HuH-7 (cell line): ENCODE measurements at regions not wholly inside any gene's neighbourhood (a gene's known extent, or its start where the extent isn't known, plus 50 kb on each side); places are given as distances from the start of the nearest gene placed in this dataset.

Experiments used
- DNase-seq: peaks from one replicate; pipeline ENCODE4 v3.0.0; 2011; ENCODE audit warnings: low spot score

DNA sequence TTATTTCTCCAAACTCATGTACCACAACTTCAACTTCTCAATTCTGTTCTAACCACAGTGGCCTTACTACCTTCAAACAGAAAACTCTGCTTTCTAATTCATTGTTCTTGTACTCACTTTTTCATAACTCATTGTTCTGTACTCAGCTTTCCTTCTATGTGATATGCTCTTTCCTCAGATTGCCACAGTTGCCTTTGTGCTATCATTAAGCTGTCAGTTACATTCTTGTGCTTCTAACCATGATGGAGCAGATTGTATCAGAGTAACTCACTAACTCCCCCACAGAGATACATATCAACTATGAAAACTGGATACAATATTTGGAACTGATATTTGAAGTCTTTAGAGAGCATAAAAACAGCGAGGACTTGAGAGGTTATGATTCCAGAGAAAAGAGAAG, 1213.7 kb downstream of the KCNT2 start:
- DNase-seq = no peak

DNA sequence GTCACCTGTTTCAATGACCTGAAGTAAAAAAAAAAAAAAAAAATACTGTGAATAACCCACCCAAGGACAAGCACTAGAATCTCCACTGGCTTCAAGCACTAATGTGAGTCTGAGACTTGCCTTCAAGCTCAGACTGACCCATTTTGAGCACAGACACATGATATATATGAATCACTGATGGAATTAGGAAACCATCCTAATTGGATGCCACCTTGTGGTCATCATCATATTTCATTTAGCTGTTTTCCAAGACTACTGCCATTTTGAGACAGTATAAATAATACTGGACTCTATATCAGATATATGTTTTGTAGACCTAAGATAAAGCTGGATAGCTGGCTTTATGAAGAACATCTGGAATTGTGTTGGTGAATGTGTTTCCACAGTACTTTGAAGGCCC, 1232.0 kb downstream of the KCNT2 start:
- DNase-seq = no peak

DNA sequence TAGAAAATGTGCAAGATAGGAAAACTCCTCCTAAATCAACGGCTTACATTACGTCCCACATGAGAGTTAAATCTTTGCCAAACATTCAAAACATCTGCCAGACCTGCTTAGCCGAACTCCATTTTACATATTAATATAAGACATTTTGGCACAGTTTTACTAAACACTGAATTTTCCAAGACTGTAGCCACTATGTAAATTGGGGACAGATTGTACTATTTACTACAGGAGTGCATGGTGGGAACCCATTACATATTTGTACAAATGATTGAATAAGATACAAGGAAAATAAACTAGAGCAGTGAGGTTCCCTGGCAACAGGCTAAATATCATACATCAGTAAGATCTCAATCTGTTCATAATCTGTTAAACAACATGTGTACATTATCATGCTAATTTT, 1234.4 kb downstream of the KCNT2 start:
- no peak for DNase-seq

DNA sequence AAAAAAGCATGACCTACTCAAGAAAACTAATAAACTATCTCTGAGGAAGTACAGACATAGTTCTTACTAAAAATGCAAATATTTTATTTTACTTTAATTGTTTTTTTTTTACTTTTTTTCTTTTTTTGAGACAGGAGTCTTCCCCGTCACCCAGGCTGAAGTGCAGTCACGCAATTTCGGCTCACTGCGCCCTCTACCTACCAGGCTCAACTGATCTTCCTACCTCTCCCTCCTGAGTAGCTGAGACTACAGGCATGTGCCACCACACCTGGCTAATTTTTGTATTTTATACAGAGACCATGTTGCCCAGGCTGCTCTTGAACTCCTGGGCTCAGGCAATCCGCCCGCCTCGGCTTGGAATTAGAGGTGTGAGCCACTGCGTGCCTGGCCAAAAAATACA, 1263.1 kb downstream of the KCNT2 start:
- DNase-seq = no peak

DNA sequence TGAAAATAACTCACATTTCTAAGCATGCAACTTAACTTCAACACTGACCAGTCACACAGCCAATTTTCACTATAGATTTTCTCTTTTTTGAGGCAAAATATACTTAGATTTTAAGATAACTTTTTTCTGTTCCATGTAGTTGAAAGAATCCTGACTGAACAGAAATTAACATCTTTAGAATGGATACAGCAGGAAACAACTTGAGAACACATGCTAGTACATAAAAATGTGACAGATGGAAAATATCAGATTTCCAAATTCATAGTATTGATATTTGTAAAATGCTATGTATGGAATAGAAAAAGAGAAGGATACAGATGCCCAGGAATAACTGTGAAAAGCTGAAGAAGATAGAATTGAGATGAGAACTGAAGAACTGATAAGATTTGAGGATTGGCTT, 1270.6 kb downstream of the KCNT2 start:
- no peak for DNase-seq

DNA sequence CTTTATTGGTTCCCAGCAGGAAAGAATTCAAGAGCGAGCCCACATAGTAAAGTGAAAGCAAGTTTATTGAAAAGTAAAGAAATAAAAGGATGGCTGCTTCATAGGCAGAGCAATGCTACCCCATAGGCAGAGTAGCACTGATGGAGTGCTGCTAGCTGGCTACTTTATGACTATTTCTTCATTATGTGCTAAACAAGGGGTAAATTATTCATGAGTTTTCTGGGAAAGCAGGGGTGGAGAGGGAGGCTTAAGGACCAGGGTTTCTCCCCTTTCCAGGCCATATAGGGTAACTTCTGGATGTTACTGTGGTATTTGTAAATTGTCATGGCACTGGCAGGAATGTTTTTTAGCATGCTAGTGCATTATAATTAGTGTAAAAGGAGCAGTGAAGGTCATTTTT, 1271.4 kb downstream of the KCNT2 start:
- DNase-seq = no peak

DNA sequence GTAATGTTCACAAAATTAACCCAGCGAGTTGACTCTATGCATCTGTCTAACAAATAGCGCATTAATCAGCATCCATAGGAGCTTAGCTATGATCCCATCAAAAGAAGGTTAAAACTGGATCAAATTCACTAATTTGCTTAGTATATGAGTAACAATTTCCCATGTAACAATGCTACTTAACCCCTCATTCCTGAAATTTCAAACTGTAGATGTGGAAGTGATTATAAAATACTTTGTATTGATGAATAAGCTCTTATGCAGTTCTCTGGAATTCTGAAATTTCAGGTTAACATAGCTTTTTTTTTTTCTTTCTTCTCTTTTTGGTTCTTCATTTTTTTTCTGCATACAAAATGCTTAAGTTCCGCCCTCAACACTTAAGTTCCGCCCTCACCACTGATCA, 1272.7 kb downstream of the KCNT2 start:
- no peak for DNase-seq

DNA sequence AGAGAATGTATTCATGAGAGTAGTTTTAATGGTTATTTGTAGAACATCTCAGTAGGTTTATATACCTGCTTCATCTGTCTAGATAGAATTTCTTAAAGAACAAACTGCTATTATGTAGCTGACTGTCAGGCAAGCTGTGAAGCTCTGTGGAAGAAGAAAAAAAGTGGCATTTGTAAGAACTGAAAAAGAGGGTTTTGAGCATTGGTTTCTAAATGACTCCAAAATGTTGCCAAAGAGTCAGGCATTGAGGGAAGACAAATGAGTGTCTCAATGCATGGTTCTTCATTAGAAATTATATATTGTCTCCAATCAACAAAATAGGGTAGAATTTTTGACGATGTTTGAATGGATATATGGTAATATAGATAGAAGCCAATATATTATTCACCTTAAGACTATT, 1276.1 kb downstream of the KCNT2 start:
- no peak for DNase-seq

DNA sequence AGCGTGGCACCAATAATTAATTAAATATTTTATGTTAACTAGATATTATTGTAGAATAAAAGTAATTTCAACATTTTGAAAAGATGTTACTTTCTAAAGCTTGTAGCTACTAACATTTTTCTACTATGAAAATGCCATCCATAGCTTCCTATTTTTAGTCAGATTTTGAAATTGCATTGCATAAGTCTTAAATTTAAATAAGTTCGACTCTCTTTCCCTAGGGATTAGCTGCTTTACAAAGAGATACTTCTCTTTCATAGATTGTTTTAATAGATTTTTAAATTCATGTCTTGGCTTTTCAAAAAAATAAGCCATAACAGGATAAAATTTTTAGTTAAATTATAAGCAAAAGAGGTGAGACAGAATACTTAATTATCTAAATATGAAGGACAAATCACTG, 1279.6 kb downstream of the KCNT2 start:
- DNase-seq = no peak

DNA sequence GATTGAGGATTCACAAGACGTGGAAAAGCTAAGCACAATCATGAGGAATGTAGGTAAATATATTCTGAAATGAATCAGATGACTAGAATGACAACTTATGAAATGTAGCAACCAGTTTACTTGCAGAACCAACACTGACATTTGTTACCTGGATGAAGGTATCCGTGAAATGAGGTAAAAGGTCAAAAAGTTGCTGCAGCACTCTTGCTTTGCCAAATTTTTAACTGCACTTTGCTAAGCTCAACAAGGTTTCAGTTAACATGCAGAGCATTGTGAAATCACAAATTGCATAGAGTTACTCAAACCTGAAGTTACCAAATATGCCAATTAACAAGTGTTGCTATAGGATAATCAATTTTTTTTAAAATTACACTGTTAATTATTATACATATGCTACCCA, 1280.1 kb downstream of the KCNT2 start:
- DNase-seq = no peak

DNA sequence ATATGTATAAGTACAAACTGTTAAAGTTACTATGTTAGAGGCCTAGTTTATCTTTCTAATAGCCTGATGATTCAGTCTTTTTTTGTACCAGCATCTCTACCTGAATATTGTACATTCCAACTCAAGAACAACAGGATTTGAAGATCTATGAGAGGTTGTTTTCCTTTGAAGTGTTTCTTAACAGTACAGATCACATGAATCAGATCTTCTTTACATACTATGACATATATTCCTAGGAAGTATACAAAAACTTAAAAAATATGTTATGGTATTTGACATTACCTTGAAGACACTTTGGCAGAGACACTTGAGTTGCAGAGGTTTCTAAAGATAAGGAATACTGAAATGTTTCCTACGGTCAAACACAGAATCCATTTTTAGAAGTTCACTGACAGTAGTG, 1280.9 kb downstream of the KCNT2 start:
- no peak for DNase-seq

DNA sequence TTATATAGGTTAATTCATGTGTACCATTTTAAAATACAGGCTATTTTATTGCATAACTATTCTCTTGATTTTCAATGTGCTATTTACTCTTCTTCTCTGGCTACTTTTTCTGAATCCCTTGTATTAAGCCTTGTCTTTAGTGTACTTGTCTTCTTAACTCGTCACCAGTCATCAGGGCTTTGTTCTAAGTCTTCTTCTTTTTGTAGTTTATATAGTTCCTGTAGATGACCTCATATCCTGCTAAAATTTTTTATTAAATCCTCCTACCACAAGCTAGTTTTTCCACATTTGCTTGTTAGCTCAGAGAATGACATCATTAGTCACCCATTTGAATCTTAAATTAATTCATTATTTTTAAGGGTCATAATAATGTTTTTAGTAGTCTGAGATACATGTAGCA, 1281.9 kb downstream of the KCNT2 start:
- DNase-seq = no peak

DNA sequence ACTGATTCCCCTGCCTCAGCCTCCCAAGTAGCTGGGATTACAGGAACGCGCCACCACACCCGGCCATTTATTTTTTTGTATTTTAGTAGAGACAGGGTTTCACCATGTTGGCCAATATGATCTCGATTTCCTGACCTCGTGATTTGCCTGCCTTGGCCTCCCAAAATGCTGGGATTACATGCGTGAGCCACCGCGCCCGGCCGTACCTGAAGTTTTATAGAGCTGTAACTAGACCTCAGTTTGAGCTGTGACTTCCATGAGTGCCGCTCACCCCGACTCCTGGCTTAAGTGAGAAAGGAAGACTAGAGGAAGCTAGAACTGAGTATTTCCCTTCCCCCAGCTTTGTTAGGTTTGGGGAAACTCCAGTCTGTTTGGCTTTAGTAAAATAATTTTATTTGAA, 1283.1 kb downstream of the KCNT2 start:
- DNase-seq = no peak

DNA sequence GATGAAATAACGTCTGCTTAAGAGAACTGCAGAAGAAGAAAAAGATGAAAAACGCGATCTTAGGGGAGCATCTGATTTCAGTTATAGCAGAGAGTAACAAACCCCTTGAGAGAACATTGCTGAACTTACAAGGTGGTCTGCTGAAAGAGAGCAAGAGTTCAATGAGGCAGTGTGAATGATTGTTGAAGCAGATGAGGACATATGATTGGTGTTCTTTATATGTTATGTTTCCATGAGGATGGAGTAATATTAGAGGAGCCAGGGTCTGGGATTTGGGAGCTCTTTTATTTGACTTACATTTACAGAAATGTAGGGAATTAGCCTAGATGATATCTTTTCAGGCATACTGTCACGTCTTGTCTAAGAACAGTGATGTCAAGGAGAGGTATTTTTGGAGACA, 1302.0 kb downstream of the KCNT2 start:
- DNase-seq = no peak

DNA sequence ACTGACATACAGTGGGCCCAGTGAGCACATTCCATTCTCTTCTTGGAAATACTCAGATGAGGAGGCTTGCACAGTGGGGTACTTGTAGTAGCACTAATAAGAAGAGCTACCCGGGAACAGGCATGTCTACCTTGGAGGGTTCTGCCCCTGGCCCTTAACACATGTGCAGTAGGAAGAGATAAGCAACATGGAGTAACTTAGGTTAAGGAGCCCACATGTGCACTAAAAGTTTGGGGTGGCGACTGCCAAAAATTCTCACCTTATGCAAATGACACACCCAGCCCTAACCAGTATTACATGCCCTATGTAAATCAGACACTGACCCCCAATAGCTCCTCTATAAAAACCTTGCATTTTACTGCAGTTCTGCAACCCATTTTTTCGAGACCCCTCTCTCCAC, 1313.3 kb downstream of the KCNT2 start:
- DNase-seq = no peak

DNA sequence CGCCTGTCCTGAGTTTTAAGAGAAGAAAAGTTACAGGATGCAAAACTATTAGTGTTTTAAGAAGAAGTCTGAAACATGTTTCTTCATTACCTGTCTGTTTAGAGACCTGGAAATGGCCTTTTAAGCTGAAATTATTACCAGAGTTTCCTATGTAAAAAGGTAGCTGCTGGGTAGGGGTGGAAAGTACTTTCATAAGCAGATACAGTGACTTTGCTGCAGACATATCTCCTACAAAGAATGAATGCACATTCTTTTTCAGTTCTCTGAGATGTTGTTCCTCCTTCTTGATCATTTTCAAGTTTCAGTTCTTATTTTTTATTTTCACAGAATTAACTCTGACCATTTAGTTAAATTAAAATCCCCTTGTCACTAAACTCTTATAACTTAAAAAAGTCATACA, 1329.6 kb downstream of the KCNT2 start:
- no peak for DNase-seq

DNA sequence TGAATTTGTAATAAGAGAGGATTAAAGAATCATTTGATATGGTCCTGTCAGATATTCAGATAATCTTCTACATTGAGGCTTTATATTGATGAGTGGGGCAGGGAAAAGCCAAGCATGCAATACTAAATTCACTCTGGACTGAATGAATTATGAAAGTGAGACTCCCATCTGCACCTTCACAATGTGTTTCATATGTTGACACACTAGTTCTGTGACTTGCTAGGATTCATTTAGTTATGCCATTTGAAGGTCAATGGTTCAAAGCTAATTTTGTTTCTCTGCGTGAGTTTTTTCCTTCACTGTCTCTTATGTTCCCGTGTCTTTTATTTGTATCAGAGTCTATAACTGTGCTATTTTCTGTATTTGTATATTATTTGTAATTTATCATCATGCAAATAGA, 1332.5 kb downstream of the KCNT2 start:
- no peak for DNase-seq

DNA sequence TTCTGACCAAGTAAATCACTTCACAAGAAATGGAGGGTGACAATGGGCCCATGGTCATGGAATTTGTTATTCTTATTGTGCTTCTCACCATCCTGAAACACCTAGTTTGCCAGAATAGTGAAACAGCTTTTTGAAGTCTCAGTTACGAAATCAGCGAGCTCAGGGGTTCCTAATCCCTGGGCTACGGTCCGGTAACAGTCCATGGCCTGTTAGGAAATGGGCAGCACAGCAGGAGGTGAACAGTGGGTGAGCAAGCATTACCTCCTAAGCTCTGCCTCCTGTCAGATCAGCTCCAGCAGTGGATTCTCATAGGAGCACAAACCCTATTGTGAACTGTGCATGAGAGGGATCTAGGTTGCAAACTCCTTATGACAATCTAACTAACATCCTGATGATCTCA, 1356.3 kb downstream of the KCNT2 start:
- DNase-seq = no peak

DNA sequence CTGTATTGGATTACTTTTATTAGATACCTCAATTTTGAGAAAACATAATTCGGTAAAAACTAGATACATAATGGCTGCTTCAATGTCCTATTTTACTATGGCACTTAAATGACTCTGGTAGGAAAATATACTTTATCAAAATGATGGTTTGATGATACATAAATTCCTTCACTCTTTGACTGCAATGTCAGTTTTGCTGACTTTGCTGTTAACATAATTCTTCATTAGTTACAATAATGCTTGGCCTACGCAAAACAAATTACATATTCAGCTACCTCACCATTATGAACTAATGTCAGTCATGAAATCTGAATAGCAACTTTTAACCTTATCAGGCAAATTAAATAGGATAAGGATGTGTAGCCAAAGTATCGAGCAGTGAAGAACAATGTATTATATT, 1364.7 kb downstream of the KCNT2 start:
- no peak for DNase-seq

DNA sequence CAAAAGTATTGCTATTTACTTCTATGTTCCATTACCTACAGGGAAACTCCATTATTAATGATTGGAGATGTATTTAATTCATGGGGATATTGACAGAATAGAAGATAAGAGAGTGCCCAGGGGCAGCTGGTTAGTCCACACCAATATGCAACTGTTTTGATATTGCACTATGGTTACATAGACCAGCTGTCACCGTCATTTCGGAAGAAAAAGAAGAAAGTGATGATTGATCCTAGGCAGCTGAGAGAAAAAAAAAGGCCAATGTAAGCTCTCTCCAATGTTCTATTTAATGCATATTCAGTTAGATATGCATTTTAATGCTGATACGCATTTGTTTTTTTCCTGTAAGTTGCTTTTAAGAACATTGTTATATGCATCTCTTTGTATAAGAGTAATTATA, 1367.2 kb downstream of the KCNT2 start:
- no peak for DNase-seq

DNA sequence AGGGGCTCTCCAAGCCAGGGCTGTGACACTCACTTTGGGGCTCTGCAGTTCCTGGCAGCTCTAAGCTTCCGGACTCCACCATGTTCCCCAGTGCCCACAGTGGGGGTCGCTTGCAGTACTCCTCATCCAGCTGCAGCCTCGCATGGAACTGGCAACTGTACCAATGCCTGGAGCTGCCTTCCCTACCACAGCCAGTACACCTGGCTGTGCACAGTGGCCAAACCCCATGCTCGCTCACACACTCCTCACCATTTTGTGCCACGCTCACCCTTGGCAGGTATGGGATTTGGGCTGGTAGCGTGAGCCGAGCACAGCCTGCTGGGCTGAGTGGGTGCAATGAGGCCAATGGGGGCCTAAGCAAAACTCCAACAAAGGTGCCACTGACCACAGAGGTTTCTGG, 1369.9 kb downstream of the KCNT2 start:
- no peak for DNase-seq

DNA sequence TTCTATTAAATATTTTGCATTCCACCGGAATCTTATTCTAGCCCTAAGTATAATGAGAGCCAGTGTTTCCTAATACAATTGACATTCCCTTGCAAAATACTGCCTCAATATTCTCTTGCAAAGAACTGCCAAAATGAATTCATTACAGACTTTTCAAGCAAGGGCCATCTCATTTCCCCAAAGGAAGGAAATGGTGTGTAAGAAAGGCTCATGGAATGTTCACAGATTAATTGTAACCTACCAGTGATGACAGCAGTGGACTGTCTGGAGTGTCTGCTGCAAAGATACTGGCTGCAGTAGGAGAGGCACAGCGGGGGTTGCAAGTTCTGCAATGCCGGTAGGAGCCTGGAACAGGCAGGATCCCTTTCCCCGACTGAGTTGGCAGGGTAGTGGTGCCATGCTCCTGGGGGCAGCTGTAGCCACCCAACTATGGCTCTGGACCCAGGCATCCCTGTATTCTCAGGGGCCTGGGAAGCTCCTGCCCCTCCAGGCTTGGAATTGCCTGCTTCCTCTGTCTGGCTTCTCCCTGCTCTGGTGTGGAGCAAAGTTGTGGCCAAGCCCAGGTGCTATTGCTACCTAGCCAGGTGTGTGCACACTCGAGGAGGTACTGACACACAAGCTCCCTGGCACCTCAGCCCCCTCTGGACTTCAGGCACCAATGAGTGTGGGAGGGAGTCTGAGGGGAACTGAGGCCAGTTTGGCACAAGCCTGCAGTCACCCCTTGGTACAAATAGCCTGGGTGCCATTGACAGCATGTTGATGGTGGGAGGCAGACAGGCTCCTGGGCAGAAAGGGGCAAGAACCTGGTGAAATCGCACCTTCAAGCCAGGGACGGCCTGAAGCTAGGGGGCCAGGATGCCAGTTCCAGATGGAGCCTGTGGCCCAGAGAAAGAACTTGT, 1371.0 kb downstream of the KCNT2 start:
- no peak for DNase-seq

DNA sequence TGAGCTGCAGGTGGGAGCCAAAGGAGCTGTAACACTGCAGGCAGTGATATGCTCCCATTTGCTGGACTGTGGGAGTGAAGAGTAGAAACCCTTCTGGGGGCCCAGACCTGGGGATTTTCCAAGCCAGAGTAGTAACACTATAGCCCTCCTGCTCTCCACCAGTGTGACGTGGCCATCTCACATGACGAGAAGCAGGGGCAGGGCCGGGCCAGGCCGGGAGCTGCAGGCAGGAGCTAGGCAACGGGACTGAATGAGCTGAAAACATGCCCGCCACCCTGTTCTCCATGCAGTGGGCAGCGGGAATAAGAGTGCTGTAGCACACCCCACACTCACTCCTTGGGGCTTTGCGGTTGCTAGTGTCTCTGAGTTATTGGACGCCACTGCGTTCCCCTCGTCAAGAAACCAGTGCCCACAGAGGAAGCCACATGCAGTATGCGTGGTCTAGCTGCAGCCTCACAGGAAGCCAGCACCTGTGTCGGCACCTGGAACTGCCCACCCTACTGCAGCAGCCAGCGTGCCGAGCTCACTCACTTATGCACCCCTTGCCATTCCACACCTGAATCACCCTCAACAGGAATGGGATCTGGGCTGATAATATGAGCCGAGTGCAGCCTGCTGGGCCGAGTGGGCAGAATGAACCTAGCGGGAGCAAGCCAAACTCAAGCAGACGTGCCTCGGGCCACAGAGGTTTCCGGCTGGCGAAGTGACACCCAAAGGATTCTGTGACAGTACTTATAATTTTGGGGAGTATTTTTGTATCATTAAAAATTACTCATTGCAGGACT, 1389.6 kb downstream of the KCNT2 start:
- DNase-seq = no peak

DNA sequence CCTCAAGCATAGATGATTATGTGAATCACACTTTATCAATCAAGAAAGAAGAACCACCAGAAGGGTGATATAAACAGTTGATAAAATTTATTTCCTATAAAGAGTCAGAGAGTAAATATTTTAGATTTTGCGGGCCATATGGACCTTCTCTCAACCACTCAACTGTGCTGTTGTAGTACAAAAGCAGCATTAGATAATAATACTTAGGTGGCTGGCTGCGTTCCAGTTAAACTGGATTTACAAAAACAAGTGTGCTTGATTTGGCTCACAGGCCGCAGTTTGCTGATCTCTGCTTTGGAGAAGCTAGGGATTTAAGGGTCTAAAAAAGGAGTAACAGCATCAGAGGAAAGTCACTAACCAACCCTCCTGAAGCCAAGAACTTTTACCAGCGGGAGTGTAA, 1406.0 kb downstream of the KCNT2 start:
- DNase-seq = no peak
